ENCODE measurements at regions not wholly inside any gene's neighbourhood (a gene's known extent, or its start where the extent isn't known, plus 50 kb on each side); places are given as distances from the start of the nearest gene placed in this dataset.

- no peak for TF ChIP-seq ZBTB6 (tag by site-specific recombination; IDR thresholded peaks at IDR 0.05)
- no peak for TF ChIP-seq HOXC10 (CRISPR knock-in tag; IDR thresholded peaks at IDR 0.05)
- 0 out of 2 replicates have a peak, but pooled peaks have one; percentile 53 for TF ChIP-seq ZNF132 (tag by site-specific recombination; IDR thresholded peaks at IDR 0.05; ENCODE audit: borderline replicate concordance)
- TF ChIP-seq ZNF677 (tag by site-specific recombination; IDR thresholded peaks at IDR 0.05) = 0 out of 2 replicates have a peak, but pooled peaks have one; percentile 43
- TF ChIP-seq ZBTB10 (tag by site-specific recombination; IDR thresholded peaks at IDR 0.05) = no peak
- no peak for TF ChIP-seq KLF1 (tag by site-specific recombination; IDR thresholded peaks at IDR 0.05)
- TF ChIP-seq ZNF596 (tag by site-specific recombination; IDR thresholded peaks at IDR 0.05) = 0 out of 2 replicates have a peak, but pooled peaks have one; percentile 63
- TF ChIP-seq, protein P1, sequence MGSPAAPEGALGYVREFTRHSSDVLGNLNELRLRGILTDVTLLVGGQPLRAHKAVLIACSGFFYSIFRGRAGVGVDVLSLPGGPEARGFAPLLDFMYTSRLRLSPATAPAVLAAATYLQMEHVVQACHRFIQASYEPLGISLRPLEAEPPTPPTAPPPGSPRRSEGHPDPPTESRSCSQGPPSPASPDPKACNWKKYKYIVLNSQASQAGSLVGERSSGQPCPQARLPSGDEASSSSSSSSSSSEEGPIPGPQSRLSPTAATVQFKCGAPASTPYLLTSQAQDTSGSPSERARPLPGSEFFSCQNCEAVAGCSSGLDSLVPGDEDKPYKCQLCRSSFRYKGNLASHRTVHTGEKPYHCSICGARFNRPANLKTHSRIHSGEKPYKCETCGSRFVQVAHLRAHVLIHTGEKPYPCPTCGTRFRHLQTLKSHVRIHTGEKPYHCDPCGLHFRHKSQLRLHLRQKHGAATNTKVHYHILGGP (tag by site-specific recombination; IDR thresholded peaks at IDR 0.05) = peak; percentile 59; the same call in 1 of the 2 replicates
- TF ChIP-seq KLF10 (tag by site-specific recombination; IDR thresholded peaks at IDR 0.05) = peak; percentile 69
- no peak for TF ChIP-seq SALL2 (tag by site-specific recombination; IDR thresholded peaks at IDR 0.05; ENCODE audit: borderline replicate concordance)
These were observed 179.0 kb downstream of the NUFIP1 start (continued) for GRCh38 chr13:44810061-44810840.

DNA sequence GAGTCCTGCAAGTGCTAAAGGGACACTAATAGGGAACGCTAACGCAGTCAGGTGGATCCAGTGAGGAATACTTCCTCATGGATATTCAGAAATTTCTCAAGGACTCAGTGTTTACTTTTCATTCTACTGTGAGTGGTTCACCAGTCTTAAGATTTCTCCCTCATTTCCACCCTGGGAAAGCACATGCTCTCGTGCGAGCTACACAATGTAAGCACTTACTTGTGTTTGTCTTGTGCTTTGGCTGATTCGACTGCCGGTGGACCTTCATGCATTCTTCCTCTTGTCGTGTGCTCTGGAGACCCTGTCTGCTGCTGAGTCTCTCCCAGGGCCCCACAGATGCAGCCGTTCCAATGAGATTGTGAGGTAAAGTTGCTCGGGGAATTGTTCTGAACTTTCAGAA, 180.1 kb downstream of the NUFIP1 start:
- ChIA-PET CTCF (interaction anchor here (0.6 kb wide), 1 partner anchor 8 kb away, joined by 4 read pairs; no protein-coding TSS in a partner anchor), POLR2A (no interaction called here)
- Histone ChIP-seq H3K9me3 (ENCODE audit: control insufficient read depth, insufficient read depth, low read depth, low read length) (no peaks in the 10 kb centered on the region), H3K27ac (ENCODE audit: extremely low read depth, low read depth, low read length) (no peak overlapping the region), H3K36me3 (ENCODE audit: control insufficient read depth in 2 of 2, insufficient read depth in 1 of 2, low read length in 2 of 2) (no peaks in the 10 kb centered on the region), H3K4me3 (ENCODE audit: low read depth, low read length) (no peak overlapping the region), H3K4me1 (ENCODE audit: control insufficient read depth, insufficient read depth, low read length) (peaks cover 10% of the 10 kb centered on the region)
- TF ChIP-seq ZNF549 (tag by site-specific recombination; IDR thresholded peaks at IDR 0.05) (no peak), ZNF514 (tag by site-specific recombination; IDR thresholded peaks at IDR 0.05) (no peak), ZXDB (tag by site-specific recombination; IDR thresholded peaks at IDR 0.05) (no peak), ZNF510 (tag by site-specific recombination; IDR thresholded peaks at IDR 0.05; ENCODE audit: insufficient replicate concordance) (no peak), ZNF302 (tag by site-specific recombination; IDR thresholded peaks at IDR 0.05; ENCODE audit: low read depth) (no peak), ZNF112 (tag by site-specific recombination; IDR thresholded peaks at IDR 0.05) (no peak), ZNF311 (tag by site-specific recombination; IDR thresholded peaks at IDR 0.05; ENCODE audit: borderline replicate concordance) (no peak), ZNF146 (tag by site-specific recombination; IDR thresholded peaks at IDR 0.05) (no peak), ZNF600 (tag by site-specific recombination; IDR thresholded peaks at IDR 0.05) (no peak), ZNF529 (tag by site-specific recombination; IDR thresholded peaks at IDR 0.05; ENCODE audit: insufficient replicate concordance) (no peak), SALL2 (tag by site-specific recombination; IDR thresholded peaks at IDR 0.05; ENCODE audit: borderline replicate concordance) (no peak), SCRT1 (tag by site-specific recombination; IDR thresholded peaks at IDR 0.05; ENCODE audit: borderline replicate concordance) (no peak), ZBTB6 (tag by site-specific recombination; IDR thresholded peaks at IDR 0.05) (no peak), ZNF777 (tag by site-specific recombination; IDR thresholded peaks at IDR 0.05; ENCODE audit: borderline replicate concordance) (no peak), ZNF768 (tag by site-specific recombination; IDR thresholded peaks at IDR 0.05) (no peak), YY1 (tag by site-specific recombination; IDR thresholded peaks at IDR 0.05) (no peak)
- TF ChIP-seq, protein P2, sequence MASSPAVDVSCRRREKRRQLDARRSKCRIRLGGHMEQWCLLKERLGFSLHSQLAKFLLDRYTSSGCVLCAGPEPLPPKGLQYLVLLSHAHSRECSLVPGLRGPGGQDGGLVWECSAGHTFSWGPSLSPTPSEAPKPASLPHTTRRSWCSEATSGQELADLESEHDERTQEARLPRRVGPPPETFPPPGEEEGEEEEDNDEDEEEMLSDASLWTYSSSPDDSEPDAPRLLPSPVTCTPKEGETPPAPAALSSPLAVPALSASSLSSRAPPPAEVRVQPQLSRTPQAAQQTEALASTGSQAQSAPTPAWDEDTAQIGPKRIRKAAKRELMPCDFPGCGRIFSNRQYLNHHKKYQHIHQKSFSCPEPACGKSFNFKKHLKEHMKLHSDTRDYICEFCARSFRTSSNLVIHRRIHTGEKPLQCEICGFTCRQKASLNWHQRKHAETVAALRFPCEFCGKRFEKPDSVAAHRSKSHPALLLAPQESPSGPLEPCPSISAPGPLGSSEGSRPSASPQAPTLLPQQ (tag by site-specific recombination; IDR thresholded peaks at IDR 0.05) = no peak
